ENCODE measurements at regions not wholly inside any gene's neighbourhood (a gene's known extent, or its start where the extent isn't known, plus 50 kb on each side); places are given as distances from the start of the nearest gene placed in this dataset.
A peak's percentile ranks its signal among the peaks of the same experiment; 100 is the strongest.

- H3K4me1 ChIP-seq (ENCODE audit: control insufficient read depth, insufficient read depth, low read length) = no peaks in the 10 kb centered on the region
- BruUV-seq (replicated peaks) = no TSS peak
- TF ChIP-seq TCF7L2 (IDR thresholded peaks at IDR 0.05; ENCODE audit: low read depth, low read length) (no peak), POLR2AphosphoS5 (IDR thresholded peaks at IDR 0.05; ENCODE audit: low read depth, low read length) (no peak), SIN3A (IDR thresholded peaks at IDR 0.05; ENCODE audit: borderline replicate concordance, insufficient read depth, low read depth, low read length) (no peak)
- TF ChIP-seq, protein P1, sequence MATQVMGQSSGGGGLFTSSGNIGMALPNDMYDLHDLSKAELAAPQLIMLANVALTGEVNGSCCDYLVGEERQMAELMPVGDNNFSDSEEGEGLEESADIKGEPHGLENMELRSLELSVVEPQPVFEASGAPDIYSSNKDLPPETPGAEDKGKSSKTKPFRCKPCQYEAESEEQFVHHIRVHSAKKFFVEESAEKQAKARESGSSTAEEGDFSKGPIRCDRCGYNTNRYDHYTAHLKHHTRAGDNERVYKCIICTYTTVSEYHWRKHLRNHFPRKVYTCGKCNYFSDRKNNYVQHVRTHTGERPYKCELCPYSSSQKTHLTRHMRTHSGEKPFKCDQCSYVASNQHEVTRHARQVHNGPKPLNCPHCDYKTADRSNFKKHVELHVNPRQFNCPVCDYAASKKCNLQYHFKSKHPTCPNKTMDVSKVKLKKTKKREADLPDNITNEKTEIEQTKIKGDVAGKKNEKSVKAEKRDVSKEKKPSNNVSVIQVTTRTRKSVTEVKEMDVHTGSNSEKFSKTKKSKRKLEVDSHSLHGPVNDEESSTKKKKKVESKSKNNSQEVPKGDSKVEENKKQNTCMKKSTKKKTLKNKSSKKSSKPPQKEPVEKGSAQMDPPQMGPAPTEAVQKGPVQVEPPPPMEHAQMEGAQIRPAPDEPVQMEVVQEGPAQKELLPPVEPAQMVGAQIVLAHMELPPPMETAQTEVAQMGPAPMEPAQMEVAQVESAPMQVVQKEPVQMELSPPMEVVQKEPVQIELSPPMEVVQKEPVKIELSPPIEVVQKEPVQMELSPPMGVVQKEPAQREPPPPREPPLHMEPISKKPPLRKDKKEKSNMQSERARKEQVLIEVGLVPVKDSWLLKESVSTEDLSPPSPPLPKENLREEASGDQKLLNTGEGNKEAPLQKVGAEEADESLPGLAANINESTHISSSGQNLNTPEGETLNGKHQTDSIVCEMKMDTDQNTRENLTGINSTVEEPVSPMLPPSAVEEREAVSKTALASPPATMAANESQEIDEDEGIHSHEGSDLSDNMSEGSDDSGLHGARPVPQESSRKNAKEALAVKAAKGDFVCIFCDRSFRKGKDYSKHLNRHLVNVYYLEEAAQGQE (IDR thresholded peaks at IDR 0.05; ENCODE audit: insufficient read depth in 1 of 2, low read depth in 2 of 2, low read length in 1 of 2) = no peak
- in situ Hi-C loops (cut with HindIII; ENCODE audit: low pct_unique_long_range_greater_than_20kb, low sequenced_read_pairs) = no loop called here
- no peak overlapping the region for H3K4me3 ChIP-seq (ENCODE audit: low read depth in 2 of 2, low read length in 2 of 2)
- DNase-seq (ENCODE audit: low read depth, low spot score) (peak; percentile 15), ATAC-seq (no peak)
- H3K27me3 ChIP-seq (ENCODE audit: control insufficient read depth, insufficient read depth, low read length) = peaks cover 7% of the 10 kb centered on the region
- POLR2A ChIA-PET = no interaction called here
- no peaks in the 10 kb centered on the region for H3K9me3 ChIP-seq (ENCODE audit: control insufficient read depth, insufficient read depth, low read depth, low read length)
- no peaks in the 10 kb centered on the region for H3K36me3 ChIP-seq (ENCODE audit: control insufficient read depth, insufficient read depth, low read length)
- CTCF ChIA-PET = no interaction called here
- no peak overlapping the region for H3K27ac ChIP-seq (ENCODE audit: low read length)
- intact Hi-C loops (cut with micrococcal nuclease; ENCODE audit: unreplicated experiment) = no loop called here
These were observed 198.4 kb upstream of the SOX9 start for GRCh38 chr17:71922439-71922838.

DNA sequence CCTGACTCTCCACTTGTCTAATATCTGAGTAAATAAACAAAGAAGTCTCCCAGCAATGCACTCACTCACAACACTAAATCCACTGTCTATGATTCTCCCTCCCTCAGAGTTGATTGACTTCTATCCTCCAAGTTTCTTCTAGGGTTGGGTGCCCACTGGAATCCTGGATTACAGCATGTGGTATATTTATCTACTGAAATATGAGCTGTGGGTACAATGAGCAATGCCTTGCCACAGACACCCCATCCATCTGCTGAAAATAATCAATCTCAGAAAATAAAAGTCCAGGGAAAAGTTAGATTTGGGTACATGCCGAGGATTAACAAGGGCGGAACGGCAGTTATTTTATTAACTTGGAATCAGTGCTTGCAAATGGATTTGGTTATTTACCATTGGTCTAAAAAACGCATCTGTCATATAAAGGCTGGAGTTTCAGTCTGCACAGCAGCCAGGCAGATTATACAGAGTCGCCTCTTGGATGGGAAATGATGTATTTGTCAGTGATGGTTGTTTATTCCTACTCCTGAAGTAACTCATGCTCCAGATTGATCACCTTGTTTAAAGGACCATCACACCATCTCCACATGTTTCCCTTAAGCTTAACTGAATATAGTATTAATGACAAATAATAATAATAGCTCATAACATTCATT lies 193.9 kb upstream of the SOX9 start:
- no peak overlapping the region for H3K27ac ChIP-seq (ENCODE audit: low read length)
- DNase-seq (ENCODE audit: low read depth, low spot score) (no peak), ATAC-seq (no peak)
- no peaks in the 10 kb centered on the region for H3K36me3 ChIP-seq (ENCODE audit: control insufficient read depth, insufficient read depth, low read length)
- no peaks in the 10 kb centered on the region for H3K4me1 ChIP-seq (ENCODE audit: control insufficient read depth, insufficient read depth, low read length)
- in situ Hi-C loops (cut with HindIII; ENCODE audit: low pct_unique_long_range_greater_than_20kb, low sequenced_read_pairs) (no loop called here), intact Hi-C loops (cut with micrococcal nuclease; ENCODE audit: unreplicated experiment) (no loop called here)
- peaks cover 9% of the 10 kb centered on the region; the same call in 1 of the 2 replicates for H3K27me3 ChIP-seq (ENCODE audit: control insufficient read depth, insufficient read depth, low read length)
- POLR2A ChIA-PET = no interaction called here
- H3K9me3 ChIP-seq (ENCODE audit: control insufficient read depth, insufficient read depth, low read depth, low read length) = no peaks in the 10 kb centered on the region
- TF ChIP-seq CTCF (IDR thresholded peaks at IDR 0.05) (no peak), TCF7L2 (IDR thresholded peaks at IDR 0.05; ENCODE audit: low read depth, low read length) (no peak), SIN3A (IDR thresholded peaks at IDR 0.05; ENCODE audit: borderline replicate concordance, insufficient read depth, low read depth, low read length) (no peak), POLR2AphosphoS5 (IDR thresholded peaks at IDR 0.05; ENCODE audit: low read depth, low read length) (no peak)
- TF ChIP-seq, protein P1 (IDR thresholded peaks at IDR 0.05; ENCODE audit: insufficient read depth in 1 of 2, low read depth in 2 of 2, low read length in 1 of 2) = no peak
- H3K4me3 ChIP-seq (ENCODE audit: low read depth in 2 of 2, low read length in 2 of 2) = no peak overlapping the region
- BruUV-seq (replicated peaks) = no TSS peak
- CTCF ChIA-PET = no interaction called here

All from Panc1 (cell line).